SK-N-MC (cell line): ENCODE measurements at regions not wholly inside any gene's neighbourhood (a gene's known extent, or its start where the extent isn't known, plus 50 kb on each side); places are given as distances from the start of the nearest gene placed in this dataset.

Experiments used
- DNase-seq: peaks from one replicate; pipeline ENCODE4 v3.0.0-alpha.2; 2011; ENCODE audit warnings: low read depth, low spot score
- H3K27ac ChIP-seq: fragments of 200-600 bp; sonication (generic); 2 replicates; pipeline ENCODE4 v1.5.1; 2016; ENCODE audit warnings: mixed run types
- H3K36me3 ChIP-seq: fragments of 200-600 bp; sonication (generic); 2 replicates; pipeline ENCODE4 v1.6.1; 2017; ENCODE audit warnings: antibody characterized with exemption, low read length, mixed read lengths; ENCODE audit not compliant: insufficient read depth
- H3K4me3 ChIP-seq: fragments of 200-600 bp; sonication (generic); 2 replicates; pipeline ENCODE4 v1.5.1; 2016
- H3K9ac ChIP-seq: fragments of 200-600 bp; sonication (generic); 2 replicates; pipeline ENCODE4 v1.8.0; 2017; ENCODE audit warnings: mixed run types, mixed read lengths; ENCODE audit not compliant: insufficient read length
- H3K9me3 ChIP-seq: fragments of 200-600 bp; sonication (generic); 2 replicates; pipeline ENCODE4 v1.6.1; 2017; ENCODE audit warnings: low read depth, mild to moderate bottlenecking, antibody characterized with exemption, low read length, moderate library complexity, mixed read lengths
- EZH2 ChIP-seq: fragments of 200-600 bp; sonication (generic); IDR thresholded peaks from one replicate; pipeline ENCODE4 v1.6.1; 2017; ENCODE audit warnings: antibody characterized with exemption
- FOXP2 ChIP-seq: optimal IDR thresholded peaks from 2 replicates; pipeline ENCODE3; 2011; ENCODE audit warnings: mild to moderate bottlenecking, moderate library complexity; ENCODE audit not compliant: insufficient read depth; ENCODE audit errors: extremely low read length, control extremely low read depth
- POLR2AphosphoS5 ChIP-seq: IDR thresholded peaks from 2 replicates; pipeline ENCODE4 v1.6.1; 2012; ENCODE audit warnings: mild to moderate bottlenecking, low read depth, low read length, borderline replicate concordance

DNA sequence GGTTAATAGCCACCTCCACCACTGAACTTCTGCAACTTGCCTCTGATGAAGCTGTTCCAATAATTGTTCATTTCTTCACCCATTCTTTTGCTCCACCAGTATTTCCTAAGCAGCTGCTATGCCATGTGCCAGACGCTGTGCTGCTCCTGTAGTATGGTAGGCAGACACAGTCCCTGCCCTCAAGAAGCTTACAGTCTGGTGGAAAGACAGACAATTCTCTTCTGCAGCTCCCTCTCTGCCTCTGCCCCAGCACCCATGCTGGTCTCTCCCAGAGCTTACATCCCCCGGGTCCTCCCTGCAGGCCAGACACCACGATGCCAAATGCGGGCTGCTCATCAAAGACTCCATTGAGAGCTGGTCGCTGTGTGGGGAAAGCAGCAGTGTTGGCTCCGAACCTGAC is 111.6 kb upstream of the ESRRB start:
- no peak for DNase-seq
- H3K36me3 ChIP-seq = no peaks in the 10 kb centered on the region
- H3K27ac ChIP-seq = no peak overlapping the region
- no peaks in the 10 kb centered on the region for H3K9me3 ChIP-seq
- no peak overlapping the region for H3K9ac ChIP-seq
- TF ChIP-seq FOXP2 = no peak
- no peak for TF ChIP-seq EZH2
- TF ChIP-seq POLR2AphosphoS5 = no peak
- H3K4me3 ChIP-seq = no peak overlapping the region

DNA sequence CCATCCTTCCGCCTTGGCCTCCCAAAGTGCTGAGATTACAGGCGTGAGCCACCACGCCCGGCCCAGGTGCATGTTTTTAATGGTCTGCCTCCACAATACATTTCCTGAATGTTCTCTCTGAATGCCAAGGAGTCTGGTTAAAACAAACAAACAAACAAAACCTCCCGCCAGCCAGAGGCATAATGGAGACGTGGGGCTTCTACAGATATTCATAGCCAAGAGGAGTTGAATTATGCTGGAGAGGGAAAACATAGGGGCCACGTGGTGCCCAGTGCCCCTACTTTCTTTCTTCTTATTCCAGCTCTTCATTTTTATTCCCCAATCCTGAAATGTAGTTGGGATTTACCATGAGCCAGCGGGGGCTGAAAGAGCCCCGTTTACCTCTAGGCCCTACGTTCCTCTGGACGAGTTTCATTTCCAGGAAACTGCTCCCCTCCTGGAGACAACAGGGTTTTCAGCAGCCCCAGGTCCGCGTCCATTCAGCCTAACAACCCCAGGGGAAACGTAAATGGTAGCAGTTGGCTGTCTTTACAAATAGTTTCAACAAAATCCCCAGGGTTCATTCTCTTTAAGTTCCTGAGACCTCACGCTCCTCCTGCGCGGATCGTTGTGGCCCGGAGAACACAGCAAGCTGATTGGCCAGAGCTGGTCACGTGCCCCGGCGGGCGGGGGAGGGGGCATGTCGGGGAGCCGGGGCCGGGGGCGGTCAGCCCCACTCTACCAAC is 108.5 kb upstream of the ESRRB start:
- Histone ChIP-seq H3K9me3 (no peaks in the 10 kb centered on the region), H3K4me3 (no peak overlapping the region), H3K27ac (no peak overlapping the region), H3K36me3 (no peaks in the 10 kb centered on the region), H3K9ac (no peak overlapping the region)
- TF ChIP-seq POLR2AphosphoS5 (no peak), EZH2 (no peak), FOXP2 (no peak)
- DNase-seq = no peak

DNA sequence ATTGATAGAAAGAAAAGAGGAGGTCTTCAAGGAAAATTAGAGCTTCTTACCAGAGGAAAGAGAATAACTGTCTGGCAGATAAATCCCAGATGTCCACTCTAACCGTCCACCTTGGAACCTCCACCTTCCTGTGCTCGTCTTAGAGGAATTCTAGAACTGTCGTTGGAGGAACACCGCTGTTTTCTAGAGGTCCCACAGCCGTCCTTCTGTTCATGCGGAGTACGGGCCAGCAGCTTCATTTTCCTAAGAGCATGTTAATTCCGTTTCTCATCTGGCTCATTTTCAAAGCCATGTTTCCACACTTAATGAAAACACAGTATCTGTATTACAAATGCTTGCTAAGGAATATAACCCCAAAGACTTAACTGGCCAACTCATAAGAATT is 107.9 kb upstream of the ESRRB start:
- H3K9me3 ChIP-seq = no peaks in the 10 kb centered on the region
- no peak for DNase-seq
- H3K4me3 ChIP-seq = no peak overlapping the region
- no peak overlapping the region for H3K27ac ChIP-seq
- no peaks in the 10 kb centered on the region for H3K36me3 ChIP-seq
- TF ChIP-seq FOXP2 = no peak
- no peak for TF ChIP-seq EZH2
- TF ChIP-seq POLR2AphosphoS5 = no peak
- no peak overlapping the region for H3K9ac ChIP-seq

DNA sequence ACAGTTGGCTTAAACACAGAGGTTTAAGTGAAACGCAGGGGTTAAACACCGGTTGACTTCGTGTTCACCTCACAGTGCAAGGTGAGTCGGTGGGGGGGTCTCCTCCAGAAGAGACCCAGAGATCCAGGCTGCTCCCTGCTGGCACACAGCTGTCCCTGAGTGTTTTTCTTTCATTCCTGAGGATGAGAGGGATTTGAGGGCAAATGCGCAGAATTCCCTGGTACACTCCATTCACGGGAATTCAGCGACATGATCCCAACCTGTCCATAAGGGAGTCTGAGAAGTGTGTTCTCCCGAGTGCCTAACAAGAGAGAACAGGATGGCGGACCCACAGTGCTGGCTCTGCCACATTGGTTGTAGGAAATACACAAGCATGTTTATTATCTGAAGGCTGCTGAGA is 107.2 kb upstream of the ESRRB start:
- Histone ChIP-seq H3K27ac (no peak overlapping the region), H3K9ac (no peak overlapping the region), H3K9me3 (no peaks in the 10 kb centered on the region), H3K36me3 (no peaks in the 10 kb centered on the region), H3K4me3 (no peak overlapping the region)
- DNase-seq = no peak
- no peak for TF ChIP-seq POLR2AphosphoS5
- no peak for TF ChIP-seq EZH2
- TF ChIP-seq FOXP2 = no peak

DNA sequence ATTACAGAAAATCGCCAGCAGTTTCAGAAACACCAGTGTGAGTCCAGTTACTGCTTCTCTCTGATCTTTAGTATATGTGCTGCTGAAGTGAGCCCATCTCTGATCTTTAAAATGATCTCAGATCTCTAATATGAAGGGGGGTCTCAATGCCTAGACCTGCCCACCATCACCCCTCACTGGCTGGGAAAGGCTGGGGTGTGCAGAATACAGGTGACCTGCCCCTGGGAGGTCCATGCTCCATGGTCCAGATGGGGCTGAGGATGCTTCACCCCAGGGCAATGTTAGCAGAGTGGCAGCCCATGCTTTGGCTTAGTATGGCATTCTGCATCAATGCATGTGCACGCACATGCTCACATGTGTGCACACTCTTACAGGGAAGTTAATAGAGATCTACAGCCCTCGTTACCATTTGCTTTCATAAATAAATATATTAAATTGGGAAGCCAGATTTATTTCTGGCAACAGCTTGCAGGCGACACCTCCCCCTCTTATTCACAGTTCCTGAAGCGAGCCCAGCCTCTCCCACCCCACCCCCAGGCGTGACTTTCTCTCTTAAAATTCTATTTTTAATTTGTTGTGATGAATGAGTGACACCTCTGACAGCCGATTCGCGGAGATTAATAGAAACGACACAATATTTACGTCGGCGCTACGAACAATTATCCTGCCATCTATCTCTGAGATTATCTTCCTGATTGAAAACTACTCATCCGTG is 104.7 kb upstream of the ESRRB start:
- DNase-seq = no peak
- TF ChIP-seq EZH2 (no peak), FOXP2 (no peak), POLR2AphosphoS5 (no peak)
- no peak overlapping the region for H3K9ac ChIP-seq

DNA sequence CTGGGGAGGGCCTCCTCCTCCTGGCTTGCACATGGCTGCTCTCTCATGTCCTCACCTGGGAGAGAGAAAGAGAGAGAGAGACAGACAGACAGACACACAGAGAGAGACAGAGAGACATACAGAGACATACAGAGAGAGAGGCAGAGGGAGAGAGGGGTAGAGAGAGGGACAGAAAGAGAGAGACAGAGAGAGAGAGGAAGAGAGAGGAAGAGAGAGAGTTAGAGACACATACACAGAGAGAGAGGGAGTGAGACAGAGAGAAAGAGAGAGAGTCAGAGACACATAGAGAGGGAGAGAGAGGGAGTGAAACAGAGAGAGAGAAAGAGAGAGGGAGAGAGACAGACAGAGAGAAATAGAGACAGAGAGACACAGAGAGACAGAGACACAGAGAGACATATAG is 103.6 kb upstream of the ESRRB start:
- H3K36me3 ChIP-seq = no peaks in the 10 kb centered on the region
- DNase-seq = no peak
- H3K9me3 ChIP-seq = no peaks in the 10 kb centered on the region

More for the DNA sequence above, 104.7 kb upstream of the ESRRB start:
- Histone ChIP-seq H3K4me3 (no peak overlapping the region), H3K9me3 (no peaks in the 10 kb centered on the region), H3K36me3 (no peaks in the 10 kb centered on the region), H3K27ac (no peak overlapping the region)

DNA sequence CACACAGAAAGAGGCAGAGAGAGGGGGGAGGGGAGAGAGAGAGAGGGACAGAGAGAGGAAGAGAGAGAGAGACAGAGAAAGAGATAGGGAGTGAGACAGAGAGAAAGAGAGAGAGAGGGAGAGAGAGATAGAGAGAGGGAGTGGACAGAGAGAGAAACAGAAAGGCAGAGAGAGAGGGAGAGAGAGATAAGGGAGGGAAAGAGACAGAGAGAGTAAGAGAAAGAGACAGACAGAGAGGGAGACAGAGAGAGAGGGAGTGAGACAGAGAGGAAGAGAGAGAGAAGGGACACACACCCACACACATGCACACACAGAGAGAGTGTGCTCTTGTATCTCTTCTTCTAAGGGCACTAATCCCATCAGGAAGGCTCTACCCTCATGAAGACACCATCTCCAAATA is 103.2 kb upstream of the ESRRB start:
- Histone ChIP-seq H3K9me3 (no peaks in the 10 kb centered on the region), H3K9ac (no peak overlapping the region), H3K36me3 (no peaks in the 10 kb centered on the region), H3K27ac (no peak overlapping the region), H3K4me3 (no peak overlapping the region)
- DNase-seq = no peak
- TF ChIP-seq EZH2 = no peak
- TF ChIP-seq POLR2AphosphoS5 = no peak
- no peak for TF ChIP-seq FOXP2

More for the DNA sequence above, 103.6 kb upstream of the ESRRB start:
- H3K9ac ChIP-seq = no peak overlapping the region
- TF ChIP-seq FOXP2 (no peak), POLR2AphosphoS5 (no peak), EZH2 (no peak)
- no peak overlapping the region for H3K4me3 ChIP-seq
- no peak overlapping the region for H3K27ac ChIP-seq

DNA sequence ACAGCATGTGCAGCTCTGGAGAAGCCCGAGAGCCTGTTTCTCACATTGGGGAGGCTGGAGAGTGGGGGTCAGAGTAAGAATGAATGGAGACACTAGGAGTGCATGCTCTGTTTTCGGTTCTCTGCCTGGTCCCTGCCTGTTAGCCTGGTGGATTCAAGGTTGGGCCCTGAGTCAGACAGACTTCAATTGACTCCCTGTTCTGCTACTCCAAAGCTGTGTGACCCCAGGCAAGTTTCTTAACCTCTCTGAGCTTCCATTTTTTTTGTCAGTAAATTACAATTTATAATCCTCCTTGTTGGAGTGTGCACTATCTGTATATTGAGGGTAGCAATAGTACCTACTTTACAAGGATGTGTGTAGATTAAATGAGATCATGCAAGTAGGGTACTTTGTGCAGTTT is 102.6 kb upstream of the ESRRB start:
- Histone ChIP-seq H3K9me3 (no peaks in the 10 kb centered on the region), H3K27ac (no peak overlapping the region), H3K36me3 (no peaks in the 10 kb centered on the region), H3K9ac (no peak overlapping the region), H3K4me3 (no peak overlapping the region)
- DNase-seq = no peak
- TF ChIP-seq FOXP2 (no peak), POLR2AphosphoS5 (no peak), EZH2 (no peak)
